Stimulated activated CD4-positive, alpha-beta T cell treated with anti-CD3 and anti-CD28 coated beads, Interleukin-2, amount 100 ng/mL, for 48 hours (primary cell): ENCODE measurements at regions not wholly inside any gene's neighbourhood (a gene's known extent, or its start where the extent isn't known, plus 50 kb on each side); places are given as distances from the start of the nearest gene placed in this dataset.
"Not testable (repeated sequence)": the region's sequence is repeated elsewhere in the genome, so short reads cannot be mapped to it uniquely, and the experiment has no call there.

Experiments used
- DNase-seq, 2 donors: peaks; one replicate each; pipeline ENCODE4 v3.0.0-alpha.2; 2020

DNA sequence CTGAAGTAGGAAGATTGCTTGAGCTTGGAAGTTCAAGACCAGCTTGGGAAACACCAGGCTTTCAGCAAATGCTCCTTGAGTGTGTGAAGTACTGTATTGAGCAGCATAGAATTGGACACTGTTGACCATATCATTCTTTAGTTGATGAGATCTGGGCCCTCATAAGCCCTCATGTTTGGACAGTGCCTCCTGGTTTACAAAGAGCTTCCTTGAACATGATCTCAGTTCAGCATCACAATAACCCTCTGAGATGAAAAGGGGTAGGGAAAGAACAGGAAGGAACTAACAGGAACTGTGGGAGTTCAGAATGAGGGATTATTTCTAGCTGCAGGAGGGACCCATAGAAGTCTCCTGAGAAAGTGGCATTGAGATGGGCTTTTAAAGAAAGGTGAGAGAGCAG lies 153.2 kb downstream of the C12orf75 start:
- DNase-seq: no peak

DNA sequence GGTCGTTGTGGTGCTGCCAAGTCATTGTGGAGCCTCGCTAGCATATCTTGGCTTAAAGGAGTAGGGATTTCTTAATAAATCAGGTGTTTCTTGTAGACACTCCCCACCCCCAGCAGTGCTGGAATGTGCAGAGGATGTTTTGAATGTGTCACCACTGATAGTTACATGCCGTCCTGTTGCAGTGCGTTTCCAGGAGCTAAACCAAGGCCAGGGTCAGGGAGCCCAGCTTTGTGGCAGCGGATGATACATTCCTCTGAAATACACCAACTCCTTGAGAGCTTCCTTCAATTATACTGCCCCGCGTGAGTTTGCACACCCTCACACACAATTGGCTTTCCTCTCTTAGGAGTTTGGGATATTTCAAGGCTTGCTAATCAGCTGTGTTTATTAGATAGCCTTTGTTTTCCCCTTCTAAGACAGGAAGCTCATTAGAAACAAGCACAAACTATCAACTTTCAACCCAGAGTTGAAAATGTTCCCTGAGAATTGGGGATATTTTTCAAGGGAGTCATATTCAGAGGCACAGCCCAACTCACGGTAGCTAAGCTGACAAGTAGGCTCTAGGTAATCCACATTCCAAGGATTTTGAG lies 154.9 kb downstream of the C12orf75 start:
- DNase-seq: no peak

DNA sequence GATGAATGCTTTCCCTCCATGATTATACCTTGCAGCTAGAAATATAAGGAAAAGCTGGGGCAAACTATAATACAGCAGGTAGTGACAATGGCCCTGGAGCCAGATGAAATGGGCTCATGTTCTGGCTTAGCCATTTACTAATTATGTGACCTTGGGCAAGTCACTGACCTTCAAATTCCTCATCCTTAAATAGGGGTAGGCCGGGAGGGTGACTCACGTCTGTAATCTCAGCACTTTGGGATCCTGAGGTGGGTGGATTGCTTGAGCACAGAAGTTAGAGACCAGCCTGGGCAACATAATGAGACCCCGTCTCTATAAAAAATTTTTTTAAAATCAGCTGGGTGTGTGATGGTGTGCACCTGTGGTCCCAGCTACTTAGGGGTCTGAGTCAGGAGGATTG lies 155.4 kb downstream of the C12orf75 start:
- DNase-seq: no peak

DNA sequence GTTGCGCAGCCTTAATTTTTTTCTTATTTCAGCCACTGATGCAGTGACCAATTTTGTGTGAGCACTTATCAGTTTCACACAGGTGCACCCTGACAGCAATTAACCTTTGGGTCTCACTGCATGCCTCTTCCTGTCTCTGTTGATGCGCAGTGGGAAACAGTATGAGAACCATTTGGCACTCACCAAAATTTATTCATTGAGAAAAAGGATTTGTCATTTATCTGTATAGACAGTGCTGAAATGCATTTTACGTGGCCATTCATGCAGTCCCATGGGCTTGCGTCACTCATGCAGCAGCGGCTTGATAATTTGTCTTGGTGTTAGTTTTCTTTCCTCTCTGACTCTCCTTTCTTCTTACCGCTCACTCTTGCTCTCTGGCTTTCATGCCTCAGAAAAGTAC lies 157.5 kb downstream of the C12orf75 start:
- DNase-seq: no peak

DNA sequence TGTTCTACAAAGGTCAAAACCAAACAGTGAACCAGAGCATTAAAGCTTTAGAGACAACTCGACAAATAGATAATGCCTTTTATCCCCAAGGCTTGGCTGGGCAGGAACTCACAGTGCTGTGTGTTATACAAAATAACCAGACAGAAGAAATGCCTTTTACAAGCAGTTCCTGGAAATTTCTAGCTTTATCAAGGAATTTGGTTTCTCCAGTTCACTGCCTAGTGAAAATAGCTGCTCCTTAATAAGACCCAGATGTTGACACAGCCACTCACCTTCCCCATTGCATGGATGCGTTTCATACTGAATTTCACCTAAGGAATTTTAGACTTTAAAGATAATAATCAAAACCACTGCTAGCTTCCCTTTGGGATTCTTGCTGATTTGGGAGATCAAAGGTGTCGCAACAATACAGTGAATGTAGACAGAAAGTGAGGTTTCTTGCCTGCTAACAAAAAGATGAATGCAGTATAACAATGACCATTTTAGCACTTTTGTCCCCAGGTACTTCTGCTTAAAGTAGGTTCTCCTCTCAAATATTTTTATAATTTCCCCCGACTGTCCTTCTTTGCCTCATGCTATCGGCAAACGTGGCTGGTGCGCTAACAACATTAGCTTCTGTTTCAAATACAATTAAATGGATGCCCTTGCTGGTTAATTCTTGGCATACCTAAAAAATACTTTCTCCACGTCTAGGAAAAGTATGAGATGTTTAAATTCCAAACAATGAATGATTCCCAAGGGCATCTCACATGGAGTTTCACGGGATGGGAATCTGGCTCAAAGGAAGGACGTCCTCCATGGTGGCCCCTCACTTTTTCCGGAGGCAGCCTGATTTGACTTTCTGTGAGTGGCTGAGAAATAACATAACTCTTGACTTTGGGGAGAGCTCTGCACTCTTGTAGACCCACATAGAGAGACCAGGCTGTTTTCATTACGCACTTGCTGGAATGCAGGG lies 162.4 kb downstream of the C12orf75 start:
- no peak for DNase-seq

DNA sequence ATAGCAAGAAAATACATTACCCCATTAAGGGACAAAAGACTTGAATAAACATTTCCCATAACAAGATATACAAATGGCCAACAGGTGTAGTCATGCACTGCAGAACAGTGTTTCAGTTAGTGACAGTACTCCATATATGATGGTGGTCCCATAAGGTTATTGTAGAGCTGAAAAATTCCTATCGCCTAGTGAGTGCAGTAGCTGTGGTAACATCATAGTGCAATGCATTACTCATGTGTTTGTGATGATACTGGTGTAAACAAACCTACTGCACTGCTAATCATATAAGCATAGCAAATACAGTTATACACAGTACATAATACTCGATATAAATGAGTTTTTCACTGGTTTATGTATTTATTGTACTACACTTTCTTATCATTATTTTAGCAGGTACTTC lies 168.7 kb downstream of the C12orf75 start:
- DNase-seq: no peak

DNA sequence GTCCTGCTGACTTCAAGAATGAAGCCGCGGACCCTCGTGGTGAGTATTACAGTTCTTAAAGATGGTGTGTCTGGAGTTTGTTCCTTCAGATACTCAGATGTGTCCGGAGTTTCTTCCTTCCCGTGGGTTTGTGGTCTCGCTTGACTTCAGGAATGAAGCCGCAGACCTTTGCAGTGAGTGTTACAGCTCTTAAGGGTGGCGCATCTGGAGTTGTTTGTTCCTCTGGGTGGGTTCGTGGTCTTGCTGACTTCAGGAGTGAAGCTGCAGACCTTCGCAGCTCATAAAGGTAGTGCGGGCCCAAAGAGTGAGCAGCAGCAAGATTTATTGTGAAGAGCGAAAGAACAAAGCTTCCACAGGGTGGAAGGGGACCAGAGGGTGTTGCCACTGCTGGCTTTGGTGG lies 170.2 kb downstream of the C12orf75 start:
- not testable (repeated sequence) for DNase-seq

DNA sequence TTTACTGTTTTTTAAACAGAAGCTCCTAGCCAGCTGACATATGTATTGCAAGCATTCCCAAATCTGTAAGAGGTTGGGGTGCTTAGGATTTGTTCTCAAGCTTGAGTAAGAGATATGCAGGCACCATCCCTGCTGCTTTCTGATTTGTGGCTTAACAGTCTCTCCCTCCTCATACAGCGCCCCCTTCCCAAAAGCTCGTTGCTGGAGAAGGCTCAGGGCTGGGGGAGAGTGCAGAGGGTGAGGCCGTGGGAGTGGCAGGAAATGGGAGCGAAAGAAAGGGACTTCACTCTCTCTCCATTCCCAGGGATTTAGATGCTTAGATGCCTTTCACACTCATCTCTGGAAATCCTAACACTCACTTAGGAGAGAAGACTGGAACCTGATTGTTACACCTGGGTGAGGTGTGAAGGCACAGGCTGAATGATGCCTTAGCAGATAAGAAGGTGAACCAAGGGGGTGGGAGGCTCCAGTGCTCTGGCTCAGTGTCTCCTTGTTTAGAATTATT lies 172.0 kb downstream of the C12orf75 start:
- no peak for DNase-seq

DNA sequence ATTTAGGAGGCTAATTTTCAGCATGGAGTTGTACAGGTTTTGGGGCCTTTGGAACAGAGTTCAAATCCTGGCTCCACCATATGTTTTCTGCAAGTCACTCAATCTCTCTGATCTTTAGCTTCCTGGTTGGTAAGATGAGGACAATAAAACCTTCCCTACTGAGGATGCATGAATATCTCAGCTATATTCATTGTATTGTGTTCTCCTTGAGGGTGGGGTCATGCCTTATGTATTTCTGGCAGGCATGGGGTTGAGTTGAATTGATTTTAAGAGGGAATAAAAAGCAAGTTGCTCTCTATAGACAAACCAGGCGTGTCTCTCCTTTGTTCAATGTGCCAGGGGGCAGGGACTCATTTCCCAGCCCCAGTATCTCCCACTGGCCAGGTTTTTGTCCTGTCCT lies 173.1 kb downstream of the C12orf75 start:
- DNase-seq: no peak

- no peak for DNase-seq
These were observed 173.8 kb downstream of the C12orf75 start for GRCh38 chr12:105504286-105504685.

- DNase-seq: no peak
These were observed 176.3 kb downstream of the C12orf75 start for GRCh38 chr12:105506678-105507310.

- no peak for DNase-seq
These were observed 177.0 kb downstream of the C12orf75 start for GRCh38 chr12:105507311-105508038.

- DNase-seq: no peak
These were observed 177.6 kb downstream of the C12orf75 start for GRCh38 chr12:105508096-105508495.

DNA sequence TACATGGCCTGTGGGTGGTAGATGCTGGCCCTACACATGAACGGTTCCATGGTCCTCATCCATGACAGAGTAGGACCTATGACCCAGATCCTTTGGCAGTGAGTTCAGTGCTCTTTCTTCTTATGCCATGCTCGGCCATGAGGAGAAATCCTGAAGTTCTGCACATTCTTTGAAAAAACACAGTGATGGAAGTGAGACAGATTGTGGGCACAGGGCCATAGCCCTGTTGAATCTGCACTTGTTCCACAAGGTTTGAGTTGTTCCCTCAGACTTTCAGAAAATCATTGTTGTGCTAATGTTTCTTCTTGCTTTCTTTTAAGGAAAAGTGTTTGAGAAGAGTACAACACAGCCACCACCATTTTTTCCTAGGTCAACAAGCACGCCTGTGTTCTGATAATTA lies 180.0 kb downstream of the C12orf75 start:
- DNase-seq: no peak

DNA sequence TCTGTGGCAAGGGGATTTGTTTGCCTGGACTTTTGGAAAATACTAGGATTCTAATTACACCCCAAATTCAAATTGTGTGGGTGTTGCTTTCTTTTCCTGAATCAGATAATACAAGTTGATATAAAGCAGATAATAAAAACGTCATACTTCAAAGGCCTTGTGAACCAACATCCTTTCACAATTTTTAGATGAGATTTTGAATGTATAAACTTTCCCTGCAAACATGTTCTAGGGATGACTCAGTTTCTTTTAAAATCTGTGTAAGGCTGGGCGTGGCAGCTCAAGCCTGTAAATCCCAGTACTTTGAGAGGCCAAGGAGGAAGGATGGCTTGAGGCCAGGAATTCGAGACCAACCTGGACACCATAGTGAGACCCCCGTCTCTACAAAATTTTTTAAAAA lies 182.4 kb downstream of the C12orf75 start:
- not testable (repeated sequence) for DNase-seq

DNA sequence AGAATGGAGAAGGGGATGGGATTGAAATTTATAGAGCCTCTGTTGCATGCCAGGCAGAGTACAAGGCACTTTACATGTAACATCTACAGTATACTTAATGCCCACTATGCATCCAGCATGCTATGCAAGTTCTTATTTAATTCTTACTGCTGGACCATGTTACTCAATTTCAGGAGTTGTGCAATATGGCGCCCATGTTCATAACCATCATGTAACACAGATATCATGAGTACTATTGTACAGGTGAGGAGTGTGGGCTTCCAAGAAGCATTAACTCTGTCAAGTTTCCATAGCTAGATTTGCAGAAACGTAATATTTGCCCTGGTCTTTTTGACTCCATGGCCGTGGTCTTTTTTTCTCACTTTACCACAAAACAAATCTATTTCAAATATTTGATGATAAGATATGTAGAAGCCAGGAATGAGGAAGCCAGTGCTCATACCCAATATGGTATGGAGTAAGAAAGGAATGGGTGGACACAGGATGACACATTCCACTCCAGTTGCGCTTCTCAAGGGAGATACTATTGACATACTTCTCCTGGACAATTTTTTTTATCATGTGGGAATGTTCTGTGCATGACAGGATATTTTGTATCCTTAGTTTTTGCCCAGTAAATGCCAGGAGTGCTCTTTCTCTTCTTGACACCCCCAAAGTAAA lies 191.8 kb downstream of the C12orf75 start:
- DNase-seq: no peak

- DNase-seq: no peak
These were observed 192.9 kb downstream of the C12orf75 start for GRCh38 chr12:105523164-105524057.

GRCh38 chr12:105524961-105525360 lies 194.5 kb downstream of the C12orf75 start:
- no peak for DNase-seq

GRCh38 chr12:105534068-105534467 lies 203.6 kb downstream of the C12orf75 start:
- no peak for DNase-seq

GRCh38 chr12:105535033-105535432 lies 204.5 kb downstream of the C12orf75 start:
- not testable (repeated sequence) for DNase-seq

DNA sequence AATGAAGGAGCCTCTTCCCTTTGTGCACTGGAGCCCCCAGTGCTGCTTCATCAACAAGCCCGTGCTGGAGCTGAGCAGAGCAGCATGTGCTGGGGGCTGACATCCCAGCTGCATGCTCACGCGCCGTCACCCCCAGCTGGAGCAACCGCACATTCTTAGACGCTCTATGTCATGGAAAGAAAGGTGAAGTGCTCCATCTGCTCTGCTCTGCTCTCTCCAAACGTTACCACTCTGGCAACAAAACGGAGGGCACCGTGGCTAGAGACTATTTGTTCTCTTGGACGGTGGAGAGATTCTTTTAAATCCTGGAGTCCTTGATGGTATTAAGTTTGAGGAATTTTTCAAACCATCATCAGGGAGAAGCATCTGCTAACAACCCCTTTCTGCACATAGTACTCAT lies 208.4 kb downstream of the C12orf75 start:
- DNase-seq: no peak
